B cell (primary cell): ENCODE measurements at regions not wholly inside any gene's neighbourhood (a gene's known extent, or its start where the extent isn't known, plus 50 kb on each side); places are given as distances from the start of the nearest gene placed in this dataset.

Source experiments
- ATAC-seq: fragments of 200-7000 bp; cut with Tn5 transposase; one replicate; pipeline ENCODE4 v1.10.0; 2021; ENCODE audit warnings: low read depth, mild to moderate bottlenecking, moderate number of reproducible peaks, moderate library complexity
- CTCF ChIA-PET: fragments of 350-600 bp; sonication (Branson Sonifier 250); formaldehyde crosslinking; loops from one replicate; lab custom pipeline; 2021; ENCODE audit warnings: antibody characterized with exemption, inconsistent platforms; lab: Charles Lee
- POLR2A ChIA-PET: fragments of 350-600 bp; sonication (Branson Sonifier 250); formaldehyde crosslinking; loops from one replicate; lab custom pipeline; 2021; ENCODE audit warnings: antibody characterized with exemption; lab: Charles Lee
- DNase-seq: peaks from one replicate; pipeline ENCODE4 v3.0.0; 2013
- H2AFZ ChIP-seq: 2 replicates; pipeline ENCODE4 v1.6.1; 2012; ENCODE audit warnings: mild to moderate bottlenecking, low read depth, low read length; ENCODE audit not compliant: insufficient read depth, poor library complexity, severe bottlenecking
- H3K27ac ChIP-seq, 2 donors: 1 replicate in 1 of 2; 2 replicates in 1 of 2; pipeline ENCODE4 v1.5.1; 2012 to 2013; ENCODE audit warnings: low read length in 2 of 2, mild to moderate bottlenecking in 2 of 2, moderate library complexity in 1 of 2
- H3K27me3 ChIP-seq, 4 experiments: fragments of 200-600 bp in 1 of 4; sonication (generic) in 1 of 4; replicated peaks in 1 of 4; 1 replicate in 2 of 4; 2 replicates in 2 of 4; pipeline versions ENCODE4 v1.6.1 to v1.7.0; 2013 to 2016; ENCODE audit warnings: low read length in 3 of 4, mild to moderate bottlenecking in 2 of 4, mixed read lengths in 1 of 4, moderate library complexity in 1 of 4; ENCODE audit not compliant: insufficient read depth in 4 of 4, control insufficient read depth in 3 of 4; ENCODE audit errors: control extremely low read depth in 1 of 4
- H3K36me3 ChIP-seq, 2 experiments: replicated peaks in 1 of 2; 1 replicate in 1 of 2; 2 replicates in 1 of 2; pipeline versions ENCODE4 v1.6.1 to v1.7.1; 2013; ENCODE audit warnings: low read length in 1 of 2; ENCODE audit not compliant: insufficient read depth in 2 of 2, control insufficient read depth in 1 of 2; ENCODE audit errors: control extremely low read depth in 1 of 2, extremely low read depth in 1 of 2
- H3K4me1 ChIP-seq, 2 donors: fragments of 200-600 bp in 1 of 2; sonication (generic) in 1 of 2; 1 replicate in 1 of 2; 2 replicates in 1 of 2; pipeline versions ENCODE4 v1.5.1 to v1.6.1; 2013 to 2017; ENCODE audit warnings: low read length in 2 of 2; ENCODE audit not compliant: control insufficient read depth in 2 of 2, insufficient read depth in 2 of 2
- H3K4me2 ChIP-seq: replicated peaks from 2 replicates; pipeline ENCODE3; 2012; ENCODE audit warnings: mild to moderate bottlenecking, low read depth, low read length; ENCODE audit not compliant: poor library complexity, severe bottlenecking
- H3K4me3 ChIP-seq, 5 experiments: fragments of 200-600 bp in 1 of 5; sonication (generic) in 1 of 5; 1 replicate in 3 of 5; 2 replicates in 2 of 5; pipeline versions ENCODE4 v1.5.1 to v1.7.0; 2011 to 2016; ENCODE audit warnings: low read length in 4 of 5, mild to moderate bottlenecking in 4 of 5, low read depth in 2 of 5, control low read depth in 1 of 5, moderate library complexity in 1 of 5; ENCODE audit not compliant: insufficient read depth in 1 of 5; ENCODE audit errors: control extremely low read depth in 1 of 5, extremely low read depth in 1 of 5
- H3K79me2 ChIP-seq: fragments of 200-600 bp; sonication (generic); one replicate; pipeline ENCODE4 v1.6.0; 2016; ENCODE audit warnings: low read length; ENCODE audit not compliant: control insufficient read depth, insufficient read depth
- H3K9ac ChIP-seq: fragments of 200-600 bp; sonication (generic); 2 replicates; pipeline ENCODE4 v1.6.1; 2017; ENCODE audit warnings: mild to moderate bottlenecking, low read length, moderate library complexity
- H3K9me3 ChIP-seq, 3 donors: one replicate each; pipeline versions ENCODE4 v1.6.1 to v1.7.1; 2013; ENCODE audit warnings: low read length in 2 of 3; ENCODE audit not compliant: control insufficient read depth in 2 of 3, insufficient read depth in 1 of 3; ENCODE audit errors: control extremely low read depth in 1 of 3
- H4K20me1 ChIP-seq: 2 replicates; pipeline ENCODE4 v1.6.0; 2012; ENCODE audit warnings: mild to moderate bottlenecking, low read length; ENCODE audit not compliant: insufficient read depth, control insufficient read depth, poor library complexity, severe bottlenecking
- H3K27ac Mint-ChIP-seq: one replicate; pipeline ENCODE4 v1.8.0; 2021; ENCODE audit warnings: mixed read lengths
- H3K27me3 Mint-ChIP-seq: one replicate; pipeline ENCODE4 v1.8.0; 2021; ENCODE audit warnings: mixed read lengths
- H3K4me1 Mint-ChIP-seq: one replicate; pipeline ENCODE4 v1.8.0; 2021; ENCODE audit warnings: mixed read lengths
- H3K4me3 Mint-ChIP-seq: one replicate; pipeline ENCODE4 v1.8.0; 2021; ENCODE audit warnings: mixed read lengths
- H3K9me3 Mint-ChIP-seq: one replicate; pipeline ENCODE4 v1.8.0; 2022; ENCODE audit warnings: mixed read lengths; ENCODE audit not compliant: insufficient read depth
- CTCF ChIP-seq: fragments of 200-600 bp; IDR thresholded peaks from one replicate; pipeline ENCODE4 v1.8.0; 2022; ENCODE audit warnings: antibody characterized with exemption, mild to moderate bottlenecking
- EZH2 ChIP-seq: IDR thresholded peaks from 2 replicates; pipeline ENCODE4 v1.6.1; 2012; ENCODE audit warnings: borderline replicate concordance, low read depth, mild to moderate bottlenecking, moderate library complexity, low read length; ENCODE audit not compliant: insufficient read depth, poor library complexity, severe bottlenecking
- WGBS: methylation state at CpG from one replicate; pipeline ENCODE4 v1.1.5; 2013; ENCODE audit warnings: missing lambda C conversion rate; ENCODE audit not compliant: insufficient coverage; 5-methylcytosine and 5-hydroxymethylcytosine counted together
- intact Hi-C: fragments of 100-400 bp; cut with micrococcal nuclease; formaldehyde crosslinking; loops from one replicate; pipeline ENCODE4 v1.10.0; 2022

DNA sequence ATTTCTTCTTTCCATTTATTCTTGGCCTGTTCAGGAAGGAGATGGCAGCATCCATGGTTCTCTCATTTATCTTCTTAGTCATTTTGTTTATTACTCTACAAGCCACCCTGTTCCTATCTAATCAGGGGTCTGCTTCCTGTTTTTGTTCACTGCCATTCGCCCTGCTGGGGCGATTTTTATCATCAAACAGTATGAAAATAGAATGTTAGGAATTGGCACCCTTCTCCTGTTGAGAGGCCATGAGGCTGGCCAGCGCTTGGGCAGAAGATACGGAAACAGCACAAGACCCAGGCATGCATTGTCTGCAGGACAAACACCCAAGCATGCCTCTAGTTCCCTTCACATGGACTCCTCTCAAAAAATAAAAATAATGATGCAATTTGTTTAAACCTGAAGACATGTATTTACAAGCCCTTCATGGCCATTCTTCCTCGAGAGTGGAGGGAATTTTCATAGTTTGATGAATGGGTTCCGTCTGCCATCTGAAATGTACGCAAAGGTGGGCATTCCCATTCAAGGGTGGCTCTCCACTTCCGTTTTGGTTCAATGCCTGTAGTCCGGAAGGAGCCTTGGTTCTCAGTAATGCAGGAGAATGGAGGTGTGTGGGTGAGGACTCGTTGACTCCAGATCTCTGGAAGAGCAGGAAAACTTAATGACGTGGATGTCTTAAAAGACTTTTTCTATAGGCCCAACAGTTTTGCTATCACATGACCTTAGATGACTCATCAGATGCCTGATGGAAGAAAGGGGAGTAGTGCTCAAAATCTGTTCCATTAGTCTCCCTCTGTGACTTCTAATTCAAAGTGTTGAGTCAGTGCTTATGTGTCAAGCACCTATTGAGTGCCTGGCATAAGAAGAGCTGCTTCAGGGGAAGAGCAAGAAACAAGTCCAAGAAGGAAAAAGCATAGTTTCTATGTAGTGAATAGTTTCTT is 252.4 kb upstream of the TBX3 start:
- H3K27me3 ChIP-seq, result no peaks in the 10 kb centered on the region
- ChIA-PET CTCF (no interaction called here), POLR2A (no interaction called here)
- H4K20me1 ChIP-seq, result no peaks in the 10 kb centered on the region
- WGBS, result 64% methylated on average over 6 of the region's 11 CpGs
- no peak overlapping the region for H2AFZ ChIP-seq
- no peak overlapping the region for H3K27ac Mint-ChIP-seq
- H3K27me3 Mint-ChIP-seq, result no peaks in the 10 kb centered on the region
- no peak overlapping the region for H3K4me3 ChIP-seq
- H3K9me3 Mint-ChIP-seq, result no peaks in the 10 kb centered on the region
- no peaks in the 10 kb centered on the region for H3K79me2 ChIP-seq
- no peak overlapping the region for H3K4me3 Mint-ChIP-seq
- H3K27ac ChIP-seq, result no peak overlapping the region
- ATAC-seq, result no peak
- H3K4me2 ChIP-seq, result no peak overlapping the region
- TF ChIP-seq EZH2, result no peak
- DNase-seq, result no peak
- no peaks in the 10 kb centered on the region for H3K4me1 ChIP-seq
- H3K36me3 ChIP-seq, result no peaks in the 10 kb centered on the region
- H3K9me3 ChIP-seq, result peaks cover 0 to 18% (median 0%) of the 10 kb centered on the region in 3 donors
- H3K9ac ChIP-seq, result no peak overlapping the region
- H3K4me1 Mint-ChIP-seq, result no peaks in the 10 kb centered on the region
- intact Hi-C loops, result no loop called here

GRCh38 chr12:114935658-114936057 is 251.7 kb upstream of the TBX3 start:
- Histone ChIP-seq H3K4me2 (no peak overlapping the region), H3K4me1 (no peaks in the 10 kb centered on the region), H3K9ac (no peak overlapping the region), H3K4me3 (no peak overlapping the region), H3K27ac (no peak overlapping the region), H4K20me1 (no peaks in the 10 kb centered on the region), H2AFZ (no peak overlapping the region), H3K79me2 (no peaks in the 10 kb centered on the region), H3K27me3 (no peaks in the 10 kb centered on the region), H3K9me3 (peaks cover 0 to 18% (median 0%) of the 10 kb centered on the region in 3 donors), H3K36me3 (no peaks in the 10 kb centered on the region)
- WGBS, result 100% methylated on average over 2 of the region's 2 CpGs
- Mint-ChIP-seq H3K27ac (no peak overlapping the region), H3K4me1 (no peaks in the 10 kb centered on the region), H3K27me3 (no peaks in the 10 kb centered on the region), H3K4me3 (no peak overlapping the region), H3K9me3 (peaks cover 6% of the 10 kb centered on the region)
- DNase-seq (no peak), ATAC-seq (no peak)
- TF ChIP-seq EZH2 (no peak), CTCF (no peak)
- intact Hi-C loops, result no loop called here
- ChIA-PET CTCF (no interaction called here), POLR2A (no interaction called here)
